ENCODE measurements at regions not wholly inside any gene's neighbourhood (a gene's known extent, or its start where the extent isn't known, plus 50 kb on each side); places are given as distances from the start of the nearest gene placed in this dataset.

GRCh38 chr12:91655966-91656365, 473.3 kb upstream of the DCN start:
- Histone ChIP-seq H3K27ac (replicated peaks) (no peak overlapping the region), H3K4me3 (replicated peaks; ENCODE audit: insufficient read depth, low read length) (no peak overlapping the region), H3K27me3 (ENCODE audit: insufficient read depth, poor library complexity, severe bottlenecking) (no peaks in the 10 kb centered on the region)
- no peak for TF ChIP-seq SPI1 (IDR thresholded peaks at IDR 0.05; ENCODE audit: borderline replicate concordance, low read depth)
- no peak for TF ChIP-seq CTCF (IDR thresholded peaks at IDR 0.05; ENCODE audit: insufficient read depth, low read length)
- TF ChIP-seq POLR2AphosphoS5 (IDR thresholded peaks at IDR 0.05; ENCODE audit: low read depth) = no peak
- TF ChIP-seq REST (IDR thresholded peaks at IDR 0.05; ENCODE audit: insufficient replicate concordance, low read depth) = no peak
- no peak for TF ChIP-seq GABPA (IDR thresholded peaks at IDR 0.05; ENCODE audit: low read depth)
- no peak for DNase-seq (ENCODE audit: low read depth in 1 of 2, low spot score in 1 of 2)

- TF ChIP-seq SPI1 (IDR thresholded peaks at IDR 0.05; ENCODE audit: borderline replicate concordance, low read depth) (no peak), GABPA (IDR thresholded peaks at IDR 0.05; ENCODE audit: low read depth) (no peak), REST (IDR thresholded peaks at IDR 0.05; ENCODE audit: insufficient replicate concordance, low read depth) (no peak)
- no peak for DNase-seq (ENCODE audit: low read depth in 1 of 2, low spot score in 1 of 2)
Observed at GRCh38 chr12:91654087-91654486, 471.5 kb upstream of the DCN start.

DNA sequence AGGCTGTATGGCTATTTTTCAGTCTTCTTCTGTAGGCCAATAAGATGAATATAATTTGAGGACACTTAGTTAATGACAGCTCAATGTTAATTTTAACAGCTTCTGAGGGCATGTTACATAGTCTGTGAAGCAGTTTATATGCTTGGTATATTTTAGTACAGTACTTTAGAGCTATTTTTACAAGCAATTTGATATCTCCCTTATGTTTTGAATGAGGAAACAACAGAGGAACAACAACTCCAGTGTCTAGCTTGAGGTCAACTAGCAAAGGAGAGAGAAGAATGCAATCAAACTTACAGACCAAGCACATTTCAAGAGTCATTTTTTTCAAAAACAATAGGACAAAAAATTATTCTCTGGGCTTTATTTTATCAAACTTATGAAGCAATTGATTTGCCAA, 469.1 kb upstream of the DCN start:
- TF ChIP-seq POLR2AphosphoS5 (IDR thresholded peaks at IDR 0.05; ENCODE audit: low read depth) (no peak), GABPA (IDR thresholded peaks at IDR 0.05; ENCODE audit: low read depth) (no peak), REST (IDR thresholded peaks at IDR 0.05; ENCODE audit: insufficient replicate concordance, low read depth) (no peak), CTCF (IDR thresholded peaks at IDR 0.05; ENCODE audit: insufficient read depth, low read length) (no peak), SPI1 (IDR thresholded peaks at IDR 0.05; ENCODE audit: borderline replicate concordance, low read depth) (no peak)
- Histone ChIP-seq H3K27me3 (ENCODE audit: insufficient read depth, poor library complexity, severe bottlenecking) (no peaks in the 10 kb centered on the region), H3K4me3 (replicated peaks; ENCODE audit: insufficient read depth, low read length) (no peak overlapping the region), H3K27ac (replicated peaks) (no peak overlapping the region)
- no peak for DNase-seq (ENCODE audit: low read depth in 1 of 2, low spot score in 1 of 2)

More at GRCh38 chr12:91654087-91654486, 471.5 kb upstream of the DCN start:
- no peak overlapping the region for H3K4me3 ChIP-seq (replicated peaks; ENCODE audit: insufficient read depth, low read length)
- no peak overlapping the region for H3K27ac ChIP-seq (replicated peaks)
- H3K27me3 ChIP-seq (ENCODE audit: insufficient read depth, poor library complexity, severe bottlenecking) = no peaks in the 10 kb centered on the region
